Smooth muscle cell (in vitro differentiated cells): ENCODE measurements at regions not wholly inside any gene's neighbourhood (a gene's known extent, or its start where the extent isn't known, plus 50 kb on each side); places are given as distances from the start of the nearest gene placed in this dataset.

Experiments
- DNase-seq: peaks from one replicate; lab custom pipeline; 2025; ENCODE audit not compliant: unreplicated experiment; lab: John Stamatoyannopoulos, UW
- H2AFZ ChIP-seq: fragments of 200-600 bp; sonication (generic); 2 replicates; pipeline ENCODE4 v1.6.0; 2016; ENCODE audit warnings: antibody characterized with exemption, low read depth, mild to moderate bottlenecking
- H3F3A ChIP-seq: fragments of 200-600 bp; sonication (generic); 2 replicates; pipeline ENCODE4 v1.6.0; 2017; ENCODE audit warnings: antibody characterized with exemption, low read depth
- H3K27ac ChIP-seq: fragments of 200-600 bp; sonication (generic); 2 replicates; pipeline ENCODE4 v1.5.1; 2016; ENCODE audit warnings: low read depth, mild to moderate bottlenecking
- H3K27me3 ChIP-seq: fragments of 200-600 bp; sonication (generic); 2 replicates; pipeline ENCODE4 v1.6.1; 2016; ENCODE audit warnings: low read depth, mild to moderate bottlenecking
- H3K36me3 ChIP-seq: fragments of 200-600 bp; sonication (generic); 2 replicates; pipeline ENCODE4 v1.5.1; 2016; ENCODE audit warnings: low read depth
- H3K4me1 ChIP-seq: fragments of 200-600 bp; sonication (generic); 2 replicates; pipeline ENCODE4 v1.5.1; 2016; ENCODE audit warnings: low read depth
- H3K4me2 ChIP-seq: fragments of 200-600 bp; sonication (generic); 2 replicates; pipeline ENCODE4 v1.6.0; 2016; ENCODE audit warnings: mild to moderate bottlenecking
- H3K4me3 ChIP-seq: fragments of 200-600 bp; sonication (generic); 2 replicates; pipeline ENCODE4 v1.5.1; 2016; ENCODE audit warnings: mild to moderate bottlenecking
- H3K79me2 ChIP-seq: fragments of 200-600 bp; sonication (generic); 2 replicates; pipeline ENCODE4 v1.6.0; 2016; ENCODE audit warnings: low read depth, mild to moderate bottlenecking
- H3K9ac ChIP-seq: fragments of 200-600 bp; sonication (generic); 2 replicates; pipeline ENCODE4 v1.6.0; 2016; ENCODE audit warnings: low read depth
- H3K9me3 ChIP-seq: fragments of 200-600 bp; sonication (generic); replicated peaks from 2 replicates; pipeline ENCODE4 v1.5.1; 2016; ENCODE audit warnings: low read depth
- H4K20me1 ChIP-seq: fragments of 200-600 bp; sonication (generic); 2 replicates; pipeline ENCODE4 v1.6.0; 2016; ENCODE audit warnings: low read depth
- CTCF ChIP-seq: fragments of 200-600 bp; sonication (generic); IDR thresholded peaks from 2 replicates; pipeline ENCODE4 v1.5.1; 2017; ENCODE audit warnings: borderline replicate concordance, mild to moderate bottlenecking, antibody characterized with exemption; ENCODE audit not compliant: insufficient read depth, poor library complexity, severe bottlenecking
- WGBS: methylation state at CpG from one replicate; pipeline ENCODE4 v1.1.7; 2016; ENCODE audit warnings: low lambda C conversion rate; 5-methylcytosine and 5-hydroxymethylcytosine counted together

- no peak overlapping the region for H3K27ac ChIP-seq
- H3K36me3 ChIP-seq, result no peaks in the 10 kb centered on the region
- H3K79me2 ChIP-seq, result no peaks in the 10 kb centered on the region
- no peak overlapping the region for H3K9ac ChIP-seq
- H4K20me1 ChIP-seq, result no peaks in the 10 kb centered on the region
- no peaks in the 10 kb centered on the region for H3K4me1 ChIP-seq
- 94% methylated on average over 4 of the region's 4 CpGs for WGBS
- H3K4me2 ChIP-seq, result no peak overlapping the region
- no peak overlapping the region for H3K4me3 ChIP-seq
- H2AFZ ChIP-seq, result no peak overlapping the region
- DNase-seq, result no peak
- H3F3A ChIP-seq, result no peaks in the 10 kb centered on the region
- TF ChIP-seq CTCF, result no peak
- peaks cover 8% of the 10 kb centered on the region for H3K9me3 ChIP-seq
- no peaks in the 10 kb centered on the region for H3K27me3 ChIP-seq
These were observed 668.2 kb downstream of the DTWD2 start for GRCh38 chr5:118320121-118320520.

GRCh38 chr5:118314931-118315330 lies 673.4 kb downstream of the DTWD2 start:
- no peaks in the 10 kb centered on the region for H3F3A ChIP-seq
- H3K36me3 ChIP-seq, result no peaks in the 10 kb centered on the region
- DNase-seq, result no peak
- no peaks in the 10 kb centered on the region for H3K27me3 ChIP-seq
- 85% methylated on average over 3 of the region's 3 CpGs for WGBS
- no peak for TF ChIP-seq CTCF
- H3K4me3 ChIP-seq, result no peak overlapping the region
- H3K27ac ChIP-seq, result no peak overlapping the region
- H3K4me1 ChIP-seq, result no peaks in the 10 kb centered on the region
- H3K9ac ChIP-seq, result no peak overlapping the region
- H3K79me2 ChIP-seq, result no peaks in the 10 kb centered on the region
- H3K4me2 ChIP-seq, result no peak overlapping the region
- H4K20me1 ChIP-seq, result no peaks in the 10 kb centered on the region
- no peak overlapping the region for H2AFZ ChIP-seq
- H3K9me3 ChIP-seq, result no peaks in the 10 kb centered on the region

GRCh38 chr5:118311103-118311819 lies 677.1 kb downstream of the DTWD2 start:
- no peak for TF ChIP-seq CTCF
- no peaks in the 10 kb centered on the region for H3K27me3 ChIP-seq
- H3F3A ChIP-seq, result no peaks in the 10 kb centered on the region
- H3K36me3 ChIP-seq, result no peaks in the 10 kb centered on the region
- no peaks in the 10 kb centered on the region for H3K9me3 ChIP-seq
- no peak overlapping the region for H2AFZ ChIP-seq
- no peak overlapping the region for H3K4me3 ChIP-seq
- H4K20me1 ChIP-seq, result no peaks in the 10 kb centered on the region
- H3K4me1 ChIP-seq, result no peaks in the 10 kb centered on the region
- DNase-seq, result no peak
- H3K79me2 ChIP-seq, result no peaks in the 10 kb centered on the region
- H3K9ac ChIP-seq, result no peak overlapping the region
- no peak overlapping the region for H3K27ac ChIP-seq
- H3K4me2 ChIP-seq, result no peak overlapping the region
- WGBS, result 93% methylated on average over 5 of the region's 5 CpGs

- Histone ChIP-seq H2AFZ (no peak overlapping the region), H3K4me1 (no peaks in the 10 kb centered on the region), H3F3A (no peaks in the 10 kb centered on the region), H3K27ac (no peak overlapping the region), H3K79me2 (no peaks in the 10 kb centered on the region), H3K4me3 (no peak overlapping the region), H3K27me3 (no peaks in the 10 kb centered on the region), H3K4me2 (no peak overlapping the region), H4K20me1 (no peaks in the 10 kb centered on the region), H3K36me3 (no peaks in the 10 kb centered on the region), H3K9me3 (no peaks in the 10 kb centered on the region), H3K9ac (no peak overlapping the region)
- no peak for TF ChIP-seq CTCF
- 69% methylated on average over 3 of the region's 3 CpGs for WGBS
- no peak for DNase-seq
These were observed 677.9 kb downstream of the DTWD2 start for GRCh38 chr5:118310401-118310800.
